ENCODE measurements at regions not wholly inside any gene's neighbourhood (a gene's known extent, or its start where the extent isn't known, plus 50 kb on each side); places are given as distances from the start of the nearest gene placed in this dataset.

DNA sequence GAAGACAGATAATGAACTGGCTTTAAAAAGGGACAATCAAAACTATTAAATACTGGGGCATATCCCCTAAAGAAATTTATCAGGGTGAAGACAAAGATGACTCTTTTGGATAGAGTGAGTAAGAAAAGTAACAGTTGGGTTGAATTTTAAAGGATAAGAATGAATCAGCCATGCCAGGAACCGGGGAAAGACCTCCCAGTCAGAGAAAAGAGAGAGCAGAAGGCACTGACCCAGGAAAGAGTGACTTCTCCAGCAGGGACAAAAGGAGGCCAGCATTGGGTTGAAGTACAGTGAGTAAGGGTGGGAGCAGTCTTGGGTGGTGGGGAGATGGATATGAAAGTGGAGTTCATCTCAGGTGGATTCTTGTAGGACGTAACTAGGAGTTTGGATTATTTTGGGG, 516.9 kb upstream of the JAG1 start:
- no peak for DNase-seq

DNA sequence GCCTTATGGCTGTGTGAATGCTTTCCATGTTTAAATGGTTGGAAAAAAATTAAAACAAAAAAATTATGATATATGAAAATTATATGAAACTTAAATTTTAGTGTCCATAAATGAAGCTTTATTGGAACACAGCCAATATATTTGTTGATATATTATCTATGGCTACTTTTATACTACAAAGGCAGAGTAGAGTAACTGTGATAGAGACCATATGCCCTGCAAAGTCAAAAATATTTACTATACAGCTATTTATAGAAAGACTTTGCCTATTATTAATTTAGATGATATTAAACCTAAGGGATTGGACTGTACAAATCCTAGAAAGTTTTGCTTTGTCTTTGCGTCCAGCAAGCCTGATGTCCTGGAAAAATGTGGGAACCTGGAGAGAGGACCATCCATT, 518.3 kb upstream of the JAG1 start:
- no peak for DNase-seq

DNA sequence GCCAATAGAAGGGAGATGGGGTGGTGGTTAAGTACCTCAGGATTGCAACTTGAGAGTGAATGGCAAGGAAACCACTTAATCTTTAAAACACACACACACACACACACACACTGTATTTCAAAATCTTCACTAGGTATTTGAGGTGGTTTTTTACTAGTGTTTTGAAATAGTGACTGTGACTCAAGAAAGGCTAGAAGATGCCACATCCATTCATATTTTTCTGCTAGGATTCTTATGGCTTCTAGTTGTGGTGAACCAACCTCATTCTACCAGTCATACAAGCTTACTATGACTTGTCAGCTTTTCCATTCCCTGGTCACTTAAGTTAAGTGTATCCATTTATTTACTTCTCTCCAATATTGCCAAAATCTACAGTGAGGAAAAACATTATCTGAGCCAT, 519.4 kb upstream of the JAG1 start:
- DNase-seq: no peak

DNA sequence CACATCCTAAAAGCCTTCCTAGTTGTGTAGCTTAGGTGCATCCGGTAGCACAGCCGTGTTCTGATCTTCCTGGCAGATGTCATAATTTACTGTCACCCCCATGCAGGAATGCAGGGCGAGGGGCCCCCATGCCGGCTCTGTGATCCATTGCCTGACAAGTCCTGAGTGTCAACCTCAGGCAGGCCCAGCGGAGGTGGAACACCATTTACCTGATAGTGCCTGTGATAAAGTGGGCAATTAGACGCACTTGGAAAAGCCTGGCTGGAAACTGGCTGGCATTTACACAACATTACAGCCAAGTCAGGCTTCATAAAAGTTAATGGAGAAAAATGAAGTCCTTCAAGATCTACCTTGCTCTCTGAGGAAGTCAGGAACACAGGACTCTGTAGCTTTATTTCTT, 521.4 kb upstream of the JAG1 start:
- DNase-seq: no peak

DNA sequence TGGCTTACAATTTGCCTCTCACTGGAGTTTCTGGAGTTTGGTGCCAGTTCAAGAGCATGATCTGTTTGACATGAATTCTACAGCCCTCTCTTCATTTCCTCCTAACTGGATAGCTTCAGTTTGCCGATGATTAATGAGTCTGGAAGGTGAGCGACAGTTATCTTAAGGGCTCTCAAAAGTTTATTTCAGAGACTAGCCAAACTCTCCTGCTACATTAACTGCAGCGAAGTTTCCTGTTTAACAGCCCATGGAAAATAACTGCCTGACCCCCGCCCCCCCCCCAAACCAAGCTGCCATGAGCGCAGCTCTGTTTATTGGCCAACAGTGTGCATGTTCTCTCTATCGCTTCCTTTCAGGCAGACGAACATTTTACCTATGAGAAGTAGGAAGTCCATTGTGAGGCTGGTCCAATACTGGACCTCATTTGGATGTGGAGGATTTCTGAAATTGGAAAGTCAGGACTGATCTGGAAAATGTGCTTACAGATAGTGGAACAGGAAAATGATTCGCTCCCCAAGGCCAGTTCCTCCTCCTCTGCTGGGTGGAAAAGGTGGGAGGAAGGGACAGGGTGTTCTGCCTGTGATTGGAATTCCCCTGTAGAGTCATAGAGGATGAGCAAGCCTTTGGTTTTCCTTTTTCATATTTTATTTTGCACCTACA, 522.2 kb upstream of the JAG1 start:
- DNase-seq: no peak

DNA sequence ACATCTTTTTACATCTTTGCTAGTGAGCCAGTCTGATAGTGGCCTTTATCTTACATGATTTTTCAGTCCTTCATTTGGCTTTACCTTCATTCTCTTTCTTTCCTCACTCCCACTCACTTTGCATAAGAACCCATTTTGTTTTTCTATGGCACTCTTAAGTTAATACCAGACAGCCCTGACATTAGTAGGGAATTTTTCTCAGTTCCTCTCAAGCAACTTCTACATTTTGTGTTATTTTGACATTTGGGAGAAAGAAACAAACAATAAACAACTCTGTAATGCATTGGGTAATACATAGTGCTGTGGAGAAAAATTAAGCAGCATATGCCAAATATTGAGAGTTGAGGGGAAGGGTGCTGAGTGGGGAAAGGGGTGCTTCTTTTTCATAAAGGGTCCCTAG, 524.1 kb upstream of the JAG1 start:
- DNase-seq: no peak

DNA sequence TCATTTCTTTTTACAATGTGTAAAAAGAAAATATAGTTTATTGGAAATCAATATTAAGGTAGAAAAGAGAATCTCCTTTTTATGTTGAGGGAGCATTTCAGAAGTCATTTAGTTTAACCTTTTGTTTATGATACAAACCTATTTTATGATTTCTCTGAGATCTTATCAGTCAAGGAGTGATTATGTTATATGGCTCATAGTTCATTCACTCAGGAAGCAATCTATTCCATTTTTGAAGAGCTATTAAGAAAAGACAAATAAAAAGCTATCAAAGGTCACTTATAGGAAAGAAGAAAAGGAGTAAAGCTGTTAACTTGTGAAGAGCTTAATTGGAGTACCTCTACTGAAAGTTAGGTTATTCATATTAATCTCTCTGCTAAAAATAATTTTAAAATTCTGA, 526.6 kb upstream of the JAG1 start:
- DNase-seq: no peak

DNA sequence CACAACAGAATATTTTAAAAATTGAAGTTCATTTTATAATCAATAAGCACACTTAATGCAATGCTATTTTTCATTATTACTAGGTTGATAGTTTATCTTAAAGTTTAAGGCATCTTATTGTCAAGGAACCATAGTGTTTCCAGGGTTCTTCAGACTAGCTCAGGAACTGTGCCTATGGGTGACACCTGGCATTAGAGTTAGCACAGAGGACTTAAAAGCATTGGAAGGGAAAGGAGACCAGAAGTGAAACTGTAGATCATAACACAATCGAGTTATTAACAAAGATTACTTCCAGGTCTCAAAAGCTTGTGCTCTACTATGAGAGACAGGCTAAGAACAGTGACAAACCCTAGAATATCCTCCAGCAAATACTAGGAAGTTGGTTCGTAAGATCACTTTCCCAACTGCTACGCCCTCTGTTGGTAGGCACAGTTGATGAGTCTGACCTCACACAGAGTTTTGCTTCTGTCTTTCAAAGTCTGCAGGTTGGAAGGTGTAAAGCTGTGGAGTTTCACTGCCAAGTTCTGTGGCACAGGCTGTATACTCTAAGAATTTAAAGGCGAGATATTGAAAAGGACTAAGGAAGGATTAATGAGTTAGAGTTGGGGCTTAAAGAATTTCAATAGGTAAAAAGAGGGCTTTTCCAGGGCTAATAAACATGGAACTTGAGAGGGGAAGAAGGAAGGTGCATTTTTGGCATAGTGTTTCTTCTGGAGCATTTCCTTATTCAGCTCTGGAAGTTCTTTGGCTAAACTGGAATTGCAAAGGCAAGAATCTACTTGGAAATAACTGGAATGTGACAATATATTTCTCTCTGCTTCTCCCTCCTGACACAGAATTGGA, 531.3 kb upstream of the JAG1 start:
- no peak for DNase-seq

DNA sequence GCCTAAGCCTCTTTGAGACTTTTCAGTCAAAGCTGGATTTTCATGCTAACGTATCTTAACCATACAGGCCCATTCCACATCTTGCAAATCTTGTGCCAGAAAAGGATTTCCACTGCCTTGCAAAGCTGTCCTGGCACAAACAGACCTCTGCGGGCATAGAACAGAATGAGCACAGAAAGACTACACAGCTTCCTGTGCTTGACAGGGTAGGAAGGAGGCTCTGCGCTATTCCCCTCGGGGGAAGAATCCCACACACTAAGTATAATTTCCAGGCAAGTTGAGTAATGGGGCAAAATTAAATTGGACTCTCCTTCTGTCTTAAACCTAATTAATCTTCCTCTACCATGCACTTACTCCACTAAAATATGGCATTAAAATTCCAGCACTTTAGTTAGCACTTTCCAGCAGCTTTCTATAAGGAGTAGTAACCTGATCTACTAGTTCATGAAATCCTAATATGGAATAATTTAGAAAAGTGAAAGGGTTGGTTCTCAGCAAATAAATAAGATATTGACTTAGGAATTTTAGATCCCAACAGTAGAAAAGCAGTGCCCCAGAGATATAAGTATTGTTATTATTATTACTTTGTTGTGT, 532.1 kb upstream of the JAG1 start:
- DNase-seq: no peak

DNA sequence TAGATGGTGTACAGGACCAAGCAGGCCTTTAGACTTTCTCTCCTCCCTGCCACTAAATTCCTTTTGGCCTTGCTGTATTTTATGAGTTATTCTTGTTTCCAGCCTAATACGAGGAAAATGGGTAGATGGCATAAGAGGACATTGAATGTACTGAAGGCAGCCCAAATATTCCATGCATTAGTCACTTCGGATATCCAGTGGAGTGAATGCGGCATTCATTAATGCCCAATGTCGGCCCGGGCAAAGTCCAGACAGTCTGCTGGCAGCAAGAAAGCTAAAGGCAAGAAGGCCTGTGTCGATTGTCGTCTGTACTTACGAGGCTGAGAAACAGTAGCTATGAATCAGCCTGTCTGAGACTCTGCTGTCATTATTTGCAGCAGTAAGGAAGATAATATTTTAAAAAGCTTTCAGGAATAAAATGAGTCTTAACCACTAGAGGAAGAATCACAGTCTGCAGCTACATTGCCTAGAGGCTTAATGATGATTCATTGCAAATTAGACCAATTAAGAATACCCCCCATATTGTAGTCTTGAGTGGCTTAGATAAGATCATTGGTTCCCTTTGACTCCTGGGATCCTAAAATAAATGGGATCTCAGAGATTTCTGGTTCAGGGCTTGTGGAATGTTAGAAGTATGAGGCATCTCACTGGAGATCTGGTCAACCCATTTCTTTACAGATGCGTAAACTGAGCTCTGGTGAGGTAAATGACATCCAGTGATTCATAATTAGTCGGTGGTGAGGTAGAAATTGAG, 534.1 kb upstream of the JAG1 start:
- no peak for DNase-seq

DNA sequence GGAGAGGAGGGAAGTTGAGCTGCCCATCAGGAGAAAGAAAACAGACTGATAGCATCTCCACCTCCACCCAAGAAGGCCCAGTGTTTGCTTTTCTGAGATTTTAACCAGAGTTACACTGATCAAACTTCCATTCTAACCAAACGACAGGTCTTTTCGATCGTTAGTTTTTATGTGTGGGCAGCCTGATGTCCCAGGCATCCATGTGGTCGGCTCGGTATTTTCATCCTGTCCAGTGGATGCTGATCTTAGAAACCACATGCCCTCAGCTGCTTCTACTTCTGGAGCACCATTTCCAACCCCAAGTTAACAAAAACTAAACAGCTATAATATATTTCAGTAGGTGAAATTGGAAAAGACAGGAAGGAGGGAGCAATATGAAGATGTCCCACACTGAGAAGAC, 536.8 kb upstream of the JAG1 start:
- DNase-seq: no peak

DNA sequence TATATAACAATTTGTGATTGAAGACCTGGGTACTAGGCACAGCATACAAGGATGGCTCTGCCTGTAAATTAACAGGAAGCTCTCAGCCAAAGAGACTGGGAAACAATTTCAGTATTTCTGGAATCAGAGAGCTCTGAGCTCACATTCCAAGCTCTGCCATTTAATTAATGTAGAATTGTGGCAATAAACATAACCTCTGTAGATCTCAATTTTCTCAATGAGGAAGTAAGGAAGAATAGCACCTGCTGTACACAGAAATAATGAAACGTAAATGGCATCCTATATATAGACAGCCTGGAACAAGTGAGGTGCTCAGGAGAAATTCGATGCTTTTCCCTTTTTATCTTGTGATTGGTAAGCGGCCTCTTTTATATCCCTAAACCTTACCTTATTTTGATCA, 538.5 kb upstream of the JAG1 start:
- no peak for DNase-seq

DNA sequence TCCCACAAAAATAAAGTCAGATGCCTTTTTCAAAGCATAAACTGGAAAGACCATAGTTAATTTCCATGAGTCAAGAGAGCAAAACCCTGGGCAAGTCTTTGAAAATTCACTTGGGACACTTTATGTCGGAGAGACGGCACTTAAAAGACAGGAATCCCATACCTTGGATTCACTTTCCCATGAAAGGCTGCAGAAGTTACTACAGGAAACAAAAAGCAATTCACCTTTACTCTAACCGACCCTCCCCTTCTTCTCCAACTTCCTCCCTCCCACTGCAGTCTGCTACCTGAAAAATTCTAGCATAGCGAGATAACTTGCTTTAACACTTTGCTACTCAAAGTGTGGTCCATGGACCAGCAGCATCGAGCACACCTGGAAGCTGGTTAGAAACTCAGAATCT, 539.1 kb upstream of the JAG1 start:
- no peak for DNase-seq

DNA sequence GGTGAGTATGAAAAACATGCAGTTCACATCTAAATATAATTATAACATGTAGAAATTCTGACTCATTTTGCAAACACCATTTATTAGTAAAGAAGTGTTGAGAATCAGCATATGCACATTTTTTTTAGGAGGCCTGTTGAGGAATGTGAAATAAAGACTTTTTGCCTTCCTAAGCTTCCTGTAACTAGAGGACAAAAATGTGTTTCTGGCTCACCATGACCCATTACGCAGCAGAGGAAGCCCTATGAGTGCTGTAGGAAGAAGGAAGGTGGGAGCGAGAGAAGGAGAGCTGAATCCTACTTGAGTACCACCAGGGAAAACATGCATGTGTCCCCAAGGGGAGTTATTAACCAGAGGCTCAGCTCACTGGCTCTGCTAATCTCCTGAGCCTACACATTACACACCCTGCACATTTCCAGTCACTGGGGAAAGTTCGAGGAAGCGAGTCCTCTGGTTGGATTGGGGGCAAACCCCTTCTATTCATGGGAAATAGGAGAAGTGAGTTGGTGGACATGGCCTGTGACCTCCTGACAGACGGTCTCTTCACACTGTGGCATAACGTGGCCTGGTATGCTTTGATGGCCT, 540.5 kb upstream of the JAG1 start:
- no peak for DNase-seq

DNA sequence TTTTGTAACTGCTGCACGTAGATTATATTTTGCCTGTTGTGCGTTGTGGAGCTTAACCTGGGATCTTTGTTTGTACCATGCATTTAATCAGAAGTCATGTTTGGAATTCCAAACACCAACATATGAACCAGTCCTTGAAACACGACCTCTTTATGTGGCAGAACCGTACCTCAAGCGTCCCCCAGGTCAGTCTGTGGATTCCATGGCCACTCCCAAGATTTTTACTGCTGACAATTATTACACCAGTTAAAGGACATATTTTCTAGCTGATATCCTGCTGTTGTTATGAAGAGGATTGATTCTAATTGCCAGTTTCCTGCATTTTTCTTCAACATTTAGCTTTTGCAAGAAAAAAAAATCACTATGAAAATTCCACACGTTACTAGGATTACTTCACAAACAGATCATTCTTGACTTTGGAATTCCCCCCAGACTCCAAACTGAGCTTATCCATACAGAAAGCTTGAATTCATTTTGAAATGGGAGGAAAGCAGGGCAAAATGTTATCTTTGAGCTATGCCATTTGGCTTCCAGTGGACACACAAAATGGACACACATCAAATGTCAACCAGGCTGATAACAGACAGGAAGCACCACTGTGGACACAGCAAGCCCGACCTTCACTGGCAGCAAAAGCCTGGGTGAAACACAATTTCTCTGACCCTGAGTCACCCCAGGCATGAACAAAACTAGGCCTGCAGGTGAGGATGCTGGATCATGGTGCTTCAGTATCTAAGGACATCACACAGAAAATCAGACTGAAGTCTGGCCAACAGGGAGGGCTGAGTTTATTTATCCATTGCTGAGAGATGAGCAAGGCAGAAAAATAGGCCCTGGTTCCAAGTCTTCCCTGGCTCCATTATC, 542.9 kb upstream of the JAG1 start:
- no peak for DNase-seq

DNA sequence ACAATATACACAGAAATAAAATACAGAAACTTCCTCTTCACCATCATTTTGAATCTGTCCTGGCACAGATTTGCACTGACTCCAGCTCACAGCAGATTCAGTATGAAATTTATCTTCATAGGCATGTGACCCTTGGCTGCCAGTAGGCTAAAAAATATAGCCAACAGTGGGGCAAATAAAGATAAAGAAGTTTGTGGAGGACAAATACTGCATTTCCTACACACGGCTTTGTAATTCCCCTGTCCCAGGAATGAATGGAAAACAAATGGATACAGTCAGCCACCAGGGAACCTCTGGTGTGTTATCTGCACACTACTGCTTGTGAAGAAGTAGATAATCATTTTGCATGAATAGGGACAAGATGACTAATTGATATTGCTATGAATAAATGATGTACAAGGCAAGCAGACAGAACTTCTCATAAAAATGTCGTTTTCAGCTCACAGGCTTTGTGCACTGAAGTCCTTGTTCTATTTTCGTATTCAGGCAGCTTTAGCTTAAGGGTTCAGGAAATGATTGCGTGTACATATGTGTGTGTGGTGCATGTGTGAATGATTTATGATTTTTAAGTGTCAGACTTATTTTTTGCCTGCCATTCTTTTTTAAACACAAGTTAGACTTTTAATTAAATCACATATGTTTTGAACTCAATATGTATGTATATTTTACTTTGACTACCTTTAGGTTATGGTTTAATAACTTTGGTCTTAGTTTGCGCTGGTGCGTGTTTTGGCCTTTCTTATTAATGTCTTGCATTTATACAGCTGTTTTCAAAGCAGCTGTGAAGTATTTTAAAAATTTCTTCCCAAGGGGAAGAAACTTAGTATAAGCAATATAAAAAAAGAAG, 543.8 kb upstream of the JAG1 start:
- no peak for DNase-seq

DNA sequence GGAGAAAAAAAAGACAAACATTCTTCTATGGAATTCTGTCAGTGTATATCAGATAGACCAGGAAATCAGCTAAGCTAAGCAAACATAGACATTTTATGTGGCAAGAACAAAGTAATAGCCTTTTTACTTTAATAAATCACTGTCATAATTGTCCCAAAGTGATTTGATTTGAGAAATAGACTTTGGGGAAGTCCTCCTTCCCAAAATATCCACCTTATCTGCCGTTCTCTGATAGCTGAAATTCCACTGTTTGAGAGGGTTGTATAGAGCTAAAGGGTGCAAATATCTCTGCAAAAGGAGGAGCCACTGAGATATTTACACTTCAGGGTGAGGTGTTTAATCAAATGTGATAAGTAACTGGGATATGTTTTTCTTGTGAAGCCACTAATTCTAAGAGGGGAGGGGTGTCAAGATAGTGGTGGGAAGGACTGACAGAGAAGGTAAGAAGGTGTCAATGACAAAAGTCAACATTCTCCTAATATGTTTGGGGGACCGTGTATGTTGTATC, 544.4 kb upstream of the JAG1 start:
- no peak for DNase-seq

DNA sequence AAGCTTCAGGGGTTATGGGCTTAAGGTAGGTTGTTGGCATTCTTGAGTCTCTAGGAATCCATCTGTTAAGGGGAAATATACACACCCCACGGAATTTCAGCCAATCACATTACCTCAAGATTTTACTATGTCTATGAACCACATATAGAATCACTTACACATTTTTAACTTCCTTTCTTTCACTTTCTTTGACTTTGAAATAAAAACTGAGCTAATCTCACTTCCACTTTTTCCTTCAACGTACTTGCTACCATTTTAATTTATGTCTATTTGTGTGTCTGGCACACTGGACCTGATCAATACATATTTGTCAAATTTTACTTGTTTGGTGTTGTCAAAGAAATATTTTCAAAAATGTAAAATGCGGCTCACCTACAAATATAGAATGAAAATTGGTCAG, 545.4 kb upstream of the JAG1 start:
- no peak for DNase-seq

DNA sequence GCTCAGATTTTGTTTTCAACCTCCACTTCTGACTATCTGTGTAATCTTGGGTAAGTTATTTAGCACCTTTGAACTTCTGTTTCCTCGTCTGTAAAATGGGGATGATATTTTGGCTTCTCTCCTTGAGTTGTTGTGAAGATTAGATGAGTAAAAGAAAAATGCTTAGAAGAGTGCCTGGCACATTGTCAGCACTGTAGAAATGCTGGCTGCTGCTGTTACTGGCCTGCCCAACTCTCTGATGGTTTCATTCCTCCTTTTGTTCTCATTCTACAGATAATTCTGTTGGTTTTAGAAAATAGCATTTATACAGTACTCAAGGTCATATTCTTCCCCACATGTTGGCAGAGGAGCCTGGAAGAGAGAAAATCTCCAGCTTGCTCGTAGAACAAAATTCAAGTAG, 547.2 kb upstream of the JAG1 start:
- DNase-seq: no peak

DNA sequence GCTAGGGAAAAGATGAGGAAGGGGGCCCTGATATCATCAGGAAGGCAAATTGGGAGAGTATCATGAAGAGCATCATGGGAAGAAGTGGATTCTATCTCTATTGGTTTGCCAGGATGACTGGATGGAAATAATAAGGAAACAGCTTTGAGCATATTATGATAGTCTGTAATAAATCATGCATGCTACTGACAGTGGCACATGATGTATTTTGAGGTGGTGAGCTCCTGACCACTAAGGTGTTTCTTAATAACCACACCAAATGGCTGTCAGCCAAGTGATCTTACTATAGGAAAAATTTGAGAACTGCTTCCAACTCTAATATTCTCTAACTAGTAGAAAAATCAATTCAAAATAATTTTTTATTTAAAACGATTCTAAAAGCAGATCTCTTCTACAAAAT, 548.4 kb upstream of the JAG1 start:
- no peak for DNase-seq

DNA sequence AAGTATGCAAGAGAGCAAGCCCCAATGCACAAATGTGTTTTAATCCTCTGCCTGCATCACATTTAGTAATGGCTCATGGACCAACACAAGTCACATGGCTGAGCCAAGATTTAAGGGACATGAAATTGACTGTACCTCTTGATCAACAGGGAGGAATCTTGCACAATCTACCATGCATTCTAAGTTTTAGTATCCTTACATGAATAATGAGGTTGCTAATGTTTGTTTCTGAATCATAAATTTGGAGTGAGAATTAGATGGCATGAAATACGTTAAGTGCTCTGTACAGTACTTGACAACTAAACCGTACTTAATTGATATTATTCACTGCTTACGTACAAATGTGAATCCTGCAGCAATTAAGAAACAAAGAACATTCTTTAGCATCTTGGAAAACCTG, 553.8 kb upstream of the JAG1 start:
- no peak for DNase-seq
